Mesendoderm (in vitro differentiated cells): ENCODE measurements at regions not wholly inside any gene's neighbourhood (a gene's known extent, or its start where the extent isn't known, plus 50 kb on each side); places are given as distances from the start of the nearest gene placed in this dataset.

Experiments used
- DNase-seq: peaks from one replicate; pipeline ENCODE4 v3.0.0; 2013
- H2AK5ac ChIP-seq: 2 replicates; pipeline ENCODE4 v1.6.1; 2013; ENCODE audit warnings: low read length, inconsistent platforms
- H2BK120ac ChIP-seq: 2 replicates; pipeline ENCODE4 v1.6.1; 2013; ENCODE audit warnings: low read depth, mild to moderate bottlenecking, low read length, moderate library complexity, mixed read lengths
- H2BK15ac ChIP-seq: replicated peaks from 2 replicates; pipeline ENCODE4 v1.6.1; 2013; ENCODE audit warnings: low read depth, mild to moderate bottlenecking, moderate library complexity
- H2BK5ac ChIP-seq: 2 replicates; pipeline ENCODE4 v1.6.1; 2013; ENCODE audit warnings: low read length, inconsistent platforms
- H3K18ac ChIP-seq: 2 replicates; pipeline ENCODE4 v1.6.1; 2013; ENCODE audit warnings: mild to moderate bottlenecking, low read length, mixed read lengths
- H3K23ac ChIP-seq: one replicate; pipeline ENCODE4 v1.6.1; 2013; ENCODE audit warnings: low read length
- H3K27ac ChIP-seq: 2 replicates; pipeline ENCODE4 v1.5.1; 2013; ENCODE audit warnings: low read depth, mild to moderate bottlenecking, inconsistent platforms, low read length, moderate library complexity
- H3K27me3 ChIP-seq: 2 replicates; pipeline ENCODE4 v1.6.1; 2013; ENCODE audit warnings: low read length, control low read depth, mild to moderate bottlenecking, inconsistent platforms; ENCODE audit not compliant: insufficient read depth, poor library complexity
- H3K36me3 ChIP-seq: 2 replicates; pipeline ENCODE4 v1.6.1; 2013; ENCODE audit warnings: low read length, inconsistent platforms; ENCODE audit not compliant: control insufficient read depth, insufficient read depth
- H3K4ac ChIP-seq: one replicate; pipeline ENCODE4 v1.6.1; 2013; ENCODE audit warnings: low read depth, mild to moderate bottlenecking, low read length, moderate library complexity
- H3K4me1 ChIP-seq: 2 replicates; pipeline ENCODE4 v1.6.1; 2013; ENCODE audit warnings: low read depth, low read length, inconsistent platforms; ENCODE audit not compliant: control insufficient read depth
- H3K4me2 ChIP-seq: 2 replicates; pipeline ENCODE4 v1.6.1; 2013; ENCODE audit warnings: low read length
- H3K4me3 ChIP-seq: 2 replicates; pipeline ENCODE4 v1.5.1; 2013; ENCODE audit warnings: mild to moderate bottlenecking, low read length
- H3K56ac ChIP-seq: one replicate; pipeline ENCODE4 v1.6.1; 2013; ENCODE audit warnings: low read length
- H3K79me1 ChIP-seq: 2 replicates; pipeline ENCODE4 v1.6.1; 2013; ENCODE audit warnings: low read length, inconsistent platforms
- H3K79me2 ChIP-seq: 2 replicates; pipeline ENCODE4 v1.6.1; 2013; ENCODE audit warnings: mild to moderate bottlenecking, low read length; ENCODE audit not compliant: control insufficient read depth, insufficient read depth
- H3K9ac ChIP-seq: 2 replicates; pipeline ENCODE4 v1.6.1; 2013; ENCODE audit warnings: low read length, inconsistent platforms
- H4K5ac ChIP-seq: one replicate; pipeline ENCODE4 v1.6.1; 2013; ENCODE audit warnings: low read length
- H4K8ac ChIP-seq: one replicate; pipeline ENCODE4 v1.6.1; 2013; ENCODE audit warnings: low read depth, mild to moderate bottlenecking, control low read depth, low read length, moderate library complexity
- WGBS: extraction: QIAGEN DNeasy Blood & Tissue Kit; methylation state at CpG from one replicate; pipeline ENCODE4 v1.1.7; 2013; ENCODE audit warnings: low lambda C conversion rate, missing lambda C conversion rate; ENCODE audit not compliant: insufficient coverage; ENCODE audit errors: extremely low coverage; 5-methylcytosine and 5-hydroxymethylcytosine counted together

DNA sequence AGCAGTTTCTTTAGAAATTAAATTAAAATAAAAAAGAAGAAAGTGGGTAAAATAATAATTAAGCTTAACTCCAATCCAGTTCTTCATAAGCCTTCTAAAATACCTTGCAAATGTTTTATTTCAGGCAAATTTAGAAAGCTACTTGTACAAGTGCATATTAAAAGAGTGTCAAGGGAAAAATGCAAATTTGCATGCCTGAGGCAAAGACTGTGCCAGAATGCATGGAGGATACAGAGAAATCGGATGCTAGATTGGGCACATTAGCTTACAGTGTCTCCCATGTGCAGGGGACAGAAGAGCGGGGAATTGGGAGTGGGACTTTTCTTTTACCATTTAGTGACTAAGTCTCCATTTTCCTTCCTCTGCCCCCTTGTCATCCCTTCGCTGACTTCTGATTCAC is 173.0 kb upstream of the NWD2 start:
- Histone ChIP-seq H3K79me2 (no peaks in the 10 kb centered on the region), H3K18ac (no peak overlapping the region), H3K56ac (no peak overlapping the region), H2BK5ac (no peak overlapping the region), H3K4ac (no peak overlapping the region), H3K9ac (no peak overlapping the region), H2BK120ac (no peak overlapping the region), H3K79me1 (no peaks in the 10 kb centered on the region), H3K4me1 (no peaks in the 10 kb centered on the region), H3K4me2 (no peak overlapping the region), H3K36me3 (no peaks in the 10 kb centered on the region), H3K27me3 (no peaks in the 10 kb centered on the region), H3K4me3 (no peak overlapping the region), H3K23ac (no peak overlapping the region), H4K5ac (no peak overlapping the region), H2BK15ac (no peak overlapping the region), H3K27ac (no peak overlapping the region), H4K8ac (no peak overlapping the region), H2AK5ac (no peak overlapping the region)
- no peak for DNase-seq
- WGBS: no CpG with 5 or more reads among the region's 3 CpGs

GRCh38 chr4:37073226-37073840 is 171.2 kb upstream of the NWD2 start:
- Histone ChIP-seq H2BK120ac (no peak overlapping the region), H3K4me1 (no peaks in the 10 kb centered on the region), H3K79me1 (no peaks in the 10 kb centered on the region), H3K4ac (no peak overlapping the region), H3K79me2 (no peaks in the 10 kb centered on the region), H3K23ac (no peak overlapping the region), H2AK5ac (no peak overlapping the region), H3K4me3 (no peak overlapping the region), H4K8ac (no peak overlapping the region), H3K27me3 (no peaks in the 10 kb centered on the region), H3K9ac (no peak overlapping the region), H4K5ac (no peak overlapping the region), H3K4me2 (no peak overlapping the region), H3K27ac (no peak overlapping the region), H2BK15ac (no peak overlapping the region), H3K18ac (no peak overlapping the region), H2BK5ac (no peak overlapping the region), H3K56ac (no peak overlapping the region), H3K36me3 (no peaks in the 10 kb centered on the region)
- DNase-seq: no peak
- WGBS: no CpG with 5 or more reads among the region's 10 CpGs

GRCh38 chr4:37082912-37083311 is 161.6 kb upstream of the NWD2 start:
- Histone ChIP-seq H3K4me2 (no peak overlapping the region), H2BK15ac (no peak overlapping the region), H3K79me2 (no peaks in the 10 kb centered on the region), H3K4ac (no peak overlapping the region), H3K4me3 (no peak overlapping the region), H4K5ac (no peak overlapping the region), H3K23ac (no peak overlapping the region), H2BK5ac (no peak overlapping the region), H3K9ac (no peak overlapping the region), H3K18ac (no peak overlapping the region), H3K79me1 (no peaks in the 10 kb centered on the region), H2AK5ac (no peak overlapping the region), H4K8ac (no peak overlapping the region), H3K56ac (no peak overlapping the region), H3K36me3 (no peaks in the 10 kb centered on the region), H3K27ac (no peak overlapping the region), H3K27me3 (no peaks in the 10 kb centered on the region), H3K4me1 (no peaks in the 10 kb centered on the region), H2BK120ac (no peak overlapping the region)
- peak; percentile 13 for DNase-seq
- WGBS: 100% methylated on average over 2 of the region's 2 CpGs

DNA sequence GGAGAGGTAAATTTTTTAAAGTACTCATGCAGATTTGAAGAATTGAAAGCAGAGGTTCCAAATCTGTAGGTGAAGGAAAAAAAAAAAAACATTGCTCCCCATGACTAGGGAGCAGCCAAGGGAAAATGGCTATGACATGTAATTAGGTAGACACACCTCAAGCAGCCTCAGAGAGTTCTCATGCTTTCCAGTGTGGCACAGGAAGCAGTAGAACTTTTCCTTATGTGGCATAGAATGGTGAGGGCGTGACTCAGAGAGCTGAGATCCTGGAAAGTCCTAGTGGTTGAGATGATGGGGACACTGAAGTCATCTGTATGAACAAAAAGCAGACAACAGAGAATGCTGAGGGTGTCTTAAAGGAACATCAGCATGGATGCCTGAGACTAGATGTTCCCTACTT is 148.6 kb upstream of the NWD2 start:
- H4K5ac ChIP-seq: no peak overlapping the region
- no peak overlapping the region for H3K9ac ChIP-seq
- H3K79me2 ChIP-seq: no peaks in the 10 kb centered on the region
- H3K56ac ChIP-seq: no peak overlapping the region
- H3K23ac ChIP-seq: no peak overlapping the region
- H3K18ac ChIP-seq: no peak overlapping the region
- no peak overlapping the region for H3K4ac ChIP-seq
- no peak overlapping the region for H4K8ac ChIP-seq
- no peak overlapping the region for H2BK120ac ChIP-seq
- no peaks in the 10 kb centered on the region for H3K4me1 ChIP-seq
- H3K4me3 ChIP-seq: no peak overlapping the region
- H2BK5ac ChIP-seq: no peak overlapping the region
- no CpG with 5 or more reads among the region's 1 CpG for WGBS
- no peak overlapping the region for H2AK5ac ChIP-seq
- no peaks in the 10 kb centered on the region for H3K36me3 ChIP-seq
- H3K4me2 ChIP-seq: no peak overlapping the region
- no peak overlapping the region for H3K27ac ChIP-seq
- DNase-seq: no peak
- no peaks in the 10 kb centered on the region for H3K79me1 ChIP-seq
- H2BK15ac ChIP-seq: no peak overlapping the region
- H3K27me3 ChIP-seq: no peaks in the 10 kb centered on the region

DNA sequence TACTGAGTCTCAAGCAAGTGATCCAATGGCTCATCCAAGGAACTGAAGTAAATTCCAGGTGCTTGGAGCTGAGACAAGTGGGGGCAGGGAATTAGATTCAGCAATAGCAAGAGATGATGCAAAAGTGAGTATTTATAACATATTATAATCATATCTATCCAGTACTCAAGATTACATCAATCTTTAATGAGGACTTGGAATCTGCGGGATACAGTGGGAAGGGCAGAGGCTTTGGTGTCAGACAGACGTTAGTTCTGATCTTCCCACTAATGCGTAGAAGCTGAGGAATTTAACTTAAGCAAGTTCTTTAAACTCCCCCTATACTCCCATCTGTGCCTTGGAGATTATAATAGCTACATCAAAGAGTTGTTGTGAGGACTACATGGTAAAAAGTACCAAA is 143.4 kb upstream of the NWD2 start:
- H4K5ac ChIP-seq: no peak overlapping the region
- H3K23ac ChIP-seq: no peak overlapping the region
- H3K9ac ChIP-seq: no peak overlapping the region
- no peak overlapping the region for H3K56ac ChIP-seq
- no peaks in the 10 kb centered on the region for H3K79me1 ChIP-seq
- H3K27me3 ChIP-seq: no peaks in the 10 kb centered on the region
- no peak overlapping the region for H3K27ac ChIP-seq
- no peak overlapping the region for H3K4me2 ChIP-seq
- no peaks in the 10 kb centered on the region for H3K4me1 ChIP-seq
- no peaks in the 10 kb centered on the region for H3K79me2 ChIP-seq
- no peak for DNase-seq
- H3K36me3 ChIP-seq: no peaks in the 10 kb centered on the region
- WGBS: no CpG with 5 or more reads among the region's 3 CpGs
- H3K4ac ChIP-seq: no peak overlapping the region
- H2AK5ac ChIP-seq: no peak overlapping the region
- H2BK15ac ChIP-seq: no peak overlapping the region
- no peak overlapping the region for H2BK120ac ChIP-seq
- H3K4me3 ChIP-seq: no peak overlapping the region
- no peak overlapping the region for H2BK5ac ChIP-seq
- no peak overlapping the region for H4K8ac ChIP-seq
- no peak overlapping the region for H3K18ac ChIP-seq

- H2BK120ac ChIP-seq: no peak overlapping the region
- H3K4me1 ChIP-seq: no peaks in the 10 kb centered on the region
- H3K23ac ChIP-seq: no peak overlapping the region
- DNase-seq: no peak
- H3K4me2 ChIP-seq: no peak overlapping the region
- H3K4me3 ChIP-seq: no peak overlapping the region
- H4K8ac ChIP-seq: no peak overlapping the region
- H3K9ac ChIP-seq: no peak overlapping the region
- H3K36me3 ChIP-seq: no peaks in the 10 kb centered on the region
- no peak overlapping the region for H2BK5ac ChIP-seq
- H4K5ac ChIP-seq: no peak overlapping the region
- H3K79me2 ChIP-seq: no peaks in the 10 kb centered on the region
- WGBS: no CpG with 5 or more reads among the region's 2 CpGs
- H2BK15ac ChIP-seq: no peak overlapping the region
- H2AK5ac ChIP-seq: no peak overlapping the region
- H3K4ac ChIP-seq: no peak overlapping the region
- no peak overlapping the region for H3K18ac ChIP-seq
- no peak overlapping the region for H3K56ac ChIP-seq
- no peak overlapping the region for H3K27ac ChIP-seq
- H3K27me3 ChIP-seq: no peaks in the 10 kb centered on the region
- no peaks in the 10 kb centered on the region for H3K79me1 ChIP-seq
Measured at GRCh38 chr4:37101686-37102085, 142.9 kb upstream of the NWD2 start.
